ENCODE measurements at regions not wholly inside any gene's neighbourhood (a gene's known extent, or its start where the extent isn't known, plus 50 kb on each side); places are given as distances from the start of the nearest gene placed in this dataset.

DNA sequence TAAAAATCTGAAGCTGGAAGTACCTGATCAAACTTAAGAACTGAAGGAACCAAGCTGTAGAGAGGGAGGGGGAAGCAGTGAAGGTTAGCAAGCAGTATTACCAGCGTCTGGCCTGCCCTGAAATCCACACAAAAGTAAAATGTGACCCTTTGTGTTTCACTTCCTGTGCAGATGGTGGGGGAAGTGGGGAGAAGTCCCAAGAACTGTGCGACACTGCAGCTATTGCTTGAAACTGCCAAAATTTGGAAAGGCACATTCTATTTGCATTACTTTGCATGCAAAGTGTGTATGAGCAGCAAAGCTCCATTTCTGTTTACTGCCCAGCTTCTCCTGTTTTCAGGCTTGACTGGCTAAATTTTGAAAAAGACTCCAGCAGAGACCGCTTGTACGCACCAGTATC, 72.1 kb upstream of the BMAL1 start:
- TF ChIP-seq, protein P1, sequence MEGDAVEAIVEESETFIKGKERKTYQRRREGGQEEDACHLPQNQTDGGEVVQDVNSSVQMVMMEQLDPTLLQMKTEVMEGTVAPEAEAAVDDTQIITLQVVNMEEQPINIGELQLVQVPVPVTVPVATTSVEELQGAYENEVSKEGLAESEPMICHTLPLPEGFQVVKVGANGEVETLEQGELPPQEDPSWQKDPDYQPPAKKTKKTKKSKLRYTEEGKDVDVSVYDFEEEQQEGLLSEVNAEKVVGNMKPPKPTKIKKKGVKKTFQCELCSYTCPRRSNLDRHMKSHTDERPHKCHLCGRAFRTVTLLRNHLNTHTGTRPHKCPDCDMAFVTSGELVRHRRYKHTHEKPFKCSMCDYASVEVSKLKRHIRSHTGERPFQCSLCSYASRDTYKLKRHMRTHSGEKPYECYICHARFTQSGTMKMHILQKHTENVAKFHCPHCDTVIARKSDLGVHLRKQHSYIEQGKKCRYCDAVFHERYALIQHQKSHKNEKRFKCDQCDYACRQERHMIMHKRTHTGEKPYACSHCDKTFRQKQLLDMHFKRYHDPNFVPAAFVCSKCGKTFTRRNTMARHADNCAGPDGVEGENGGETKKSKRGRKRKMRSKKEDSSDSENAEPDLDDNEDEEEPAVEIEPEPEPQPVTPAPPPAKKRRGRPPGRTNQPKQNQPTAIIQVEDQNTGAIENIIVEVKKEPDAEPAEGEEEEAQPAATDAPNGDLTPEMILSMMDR (IDR thresholded peaks at IDR 0.05) = no peak
- no peak for TF ChIP-seq POLR2AphosphoS5 (IDR thresholded peaks at IDR 0.05)
- TF ChIP-seq POLR2A (IDR thresholded peaks at IDR 0.05) = no peak
- no peak for TF ChIP-seq EP300 (IDR thresholded peaks at IDR 0.05)
- H3K4me1 ChIP-seq = peaks cover 12 to 25% (median 14%) of the 10 kb centered on the region in 4 donors
- H3K9me3 ChIP-seq = no peaks in the 10 kb centered on the region
- H3K27ac ChIP-seq = no peak overlapping the region
- no peaks in the 10 kb centered on the region for H3K36me3 ChIP-seq
- intact Hi-C loops (cut with DNase I; ENCODE audit: low total_unique reads) = no loop called here
- H3K4me3 ChIP-seq = no peak overlapping the region
- no peak for DNase-seq
- 67 to 83% (median 71%) methylated on average over 4 of the region's 4 CpGs for WGBS, 5 donors
- H3K27me3 ChIP-seq = no peaks in the 10 kb centered on the region

GRCh38 chr11:13206086-13206640, 71.4 kb upstream of the BMAL1 start:
- Histone ChIP-seq H3K36me3 (no peaks in the 10 kb centered on the region), H3K9me3 (no peaks in the 10 kb centered on the region), H3K27me3 (no peaks in the 10 kb centered on the region), H3K4me1 (peaks cover 12 to 25% (median 14%) of the 10 kb centered on the region in 4 donors), H3K4me3 (no peak overlapping the region), H3K27ac (no peak overlapping the region)
- WGBS, 5 donors = 56 to 82% (median 77%) methylated on average over 6 of the region's 6 CpGs
- no peak for DNase-seq
- intact Hi-C loops (cut with DNase I; ENCODE audit: low total_unique reads) = no loop called here
- no peak for TF ChIP-seq EP300 (IDR thresholded peaks at IDR 0.05)
- TF ChIP-seq POLR2A (IDR thresholded peaks at IDR 0.05) = no peak
- TF ChIP-seq, protein P1 (IDR thresholded peaks at IDR 0.05) = no peak

GRCh38 chr11:13207270-13207664, 70.3 kb upstream of the BMAL1 start:
- H3K27ac ChIP-seq = peak overlapping the region in 4 of 5 donors; percentile 68 to 87 (median 74)
- intact Hi-C loops (cut with DNase I; ENCODE audit: low total_unique reads) = no loop called here

DNA sequence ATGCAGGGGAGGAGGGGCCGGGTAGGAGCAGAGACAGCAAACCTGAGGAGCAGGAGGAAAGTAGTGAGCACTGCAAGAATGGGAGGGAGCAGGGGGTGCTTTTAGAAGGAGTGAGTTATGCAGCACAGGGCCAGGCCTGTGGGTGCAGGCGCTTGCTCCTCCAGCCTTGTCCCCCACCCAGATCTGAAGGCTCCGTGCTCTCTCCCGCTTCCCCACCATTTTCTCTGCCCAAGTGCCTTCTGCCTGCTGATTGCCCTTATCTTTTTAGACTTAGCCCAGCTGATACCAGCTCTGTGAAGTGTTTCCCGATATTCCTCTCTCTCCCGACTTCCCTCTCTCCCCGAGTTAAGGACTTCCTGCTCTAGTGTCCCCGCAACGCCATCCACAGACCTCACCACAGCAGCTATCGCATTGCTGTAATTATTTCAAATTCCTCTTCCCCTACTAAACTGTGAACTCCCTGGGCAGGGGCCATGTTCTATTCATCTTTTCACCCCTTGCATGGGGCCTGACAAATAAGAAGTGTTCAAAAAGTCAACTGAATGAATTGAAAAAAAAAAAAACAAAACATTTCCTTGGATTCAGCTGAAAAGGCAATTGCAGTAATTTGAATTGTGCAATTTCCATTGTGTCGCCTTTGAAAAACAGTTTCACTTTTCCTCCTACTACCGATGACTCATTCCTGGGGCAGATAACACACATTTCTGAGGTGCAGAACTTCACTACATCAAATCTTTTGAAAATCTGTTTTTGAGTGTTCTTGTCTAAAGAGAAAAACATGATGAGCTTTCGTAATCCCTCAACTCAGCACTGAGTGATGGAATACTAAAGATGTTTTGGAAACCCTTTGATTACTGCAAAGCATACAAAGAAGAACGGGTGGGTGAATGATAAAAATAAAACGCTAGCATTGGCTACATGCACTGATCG, 69.7 kb upstream of the BMAL1 start:
- Histone ChIP-seq H3K27me3 (peaks cover 0 to 10% (median 0%) of the 10 kb centered on the region in 3 donors), H3K27ac (peak overlapping the region; percentile 53 to 87 (median 70)), H3K36me3 (no peaks in the 10 kb centered on the region), H3K4me1 (peaks cover 12 to 25% (median 14%) of the 10 kb centered on the region in 4 donors), H3K9me3 (no peaks in the 10 kb centered on the region), H3K4me3 (peak overlapping the region; percentile 32 to 42 (median 38))
- TF ChIP-seq EP300 (IDR thresholded peaks at IDR 0.05) (no peak), POLR2AphosphoS5 (IDR thresholded peaks at IDR 0.05) (peak in 1 of 3 donors; percentile 11), POLR2A (IDR thresholded peaks at IDR 0.05) (no peak)
- TF ChIP-seq, protein P1 (IDR thresholded peaks at IDR 0.05) = no peak
- peak in 1 of 2 donors; percentile 82 for DNase-seq
- WGBS, 5 donors = 13 to 25% (median 15%) methylated on average over 16 of the region's 16 CpGs
- intact Hi-C loops (cut with DNase I; ENCODE audit: low total_unique reads) = no loop called here

More at GRCh38 chr11:13207270-13207664, 70.3 kb upstream of the BMAL1 start:
- no peak for DNase-seq
- no peak for TF ChIP-seq EP300 (IDR thresholded peaks at IDR 0.05)
- no peak for TF ChIP-seq POLR2AphosphoS5 (IDR thresholded peaks at IDR 0.05)
- TF ChIP-seq POLR2A (IDR thresholded peaks at IDR 0.05) = no peak
- TF ChIP-seq, protein P1 (IDR thresholded peaks at IDR 0.05) = no peak
- H3K4me3 ChIP-seq = peak overlapping the region; percentile 32 to 42 (median 38)
- no peaks in the 10 kb centered on the region for H3K36me3 ChIP-seq
- peaks cover 0 to 7% (median 0%) of the 10 kb centered on the region in 3 donors for H3K27me3 ChIP-seq
- H3K9me3 ChIP-seq = no peaks in the 10 kb centered on the region
- 35 to 62% (median 47%) methylated on average over 3 of the region's 3 CpGs for WGBS, 5 donors
- peaks cover 12 to 25% (median 14%) of the 10 kb centered on the region in 4 donors for H3K4me1 ChIP-seq

Data from stomach (tissue), 8 donors.